Stomach (tissue), 8 donors: ENCODE measurements at regions not wholly inside any gene's neighbourhood (a gene's known extent, or its start where the extent isn't known, plus 50 kb on each side); places are given as distances from the start of the nearest gene placed in this dataset.

Experiments
- DNase-seq, 2 donors: peaks; one replicate each; pipeline versions ENCODE4 v3.0.0 to v3.0.0-alpha.2; 2013 to 2019
- H3K27ac ChIP-seq, 5 donors: fragments of 200-600 bp in 4 of 5; sonication (generic) in 4 of 5; one replicate each; pipeline ENCODE4 v1.5.1; 2013 to 2019; ENCODE audit warnings: mild to moderate bottlenecking in 1 of 5, moderate library complexity in 1 of 5
- H3K27me3 ChIP-seq, 3 donors: fragments of 200-600 bp; sonication (generic); one replicate each; pipeline ENCODE4 v1.5.1; 2017 to 2019; ENCODE audit warnings: mixed run types in 1 of 3
- H3K36me3 ChIP-seq, 4 donors: fragments of 200-600 bp; sonication (generic); 1 replicate in 3 of 4; 2 replicates in 1 of 4; pipeline ENCODE4 v1.5.1; 2016 to 2019
- H3K4me1 ChIP-seq, 4 donors: fragments of 200-600 bp; sonication (generic); one replicate each; pipeline ENCODE4 v1.5.1; 2016 to 2019
- H3K4me3 ChIP-seq, 4 donors: fragments of 200-600 bp; sonication (generic) in 3 of 4; one replicate each; pipeline ENCODE4 v1.5.1; 2016 to 2019; ENCODE audit warnings: mild to moderate bottlenecking in 1 of 4
- H3K9me3 ChIP-seq, 4 donors: fragments of 200-600 bp; sonication (generic); one replicate each; pipeline ENCODE4 v1.5.1; 2016 to 2019
- EP300 ChIP-seq: sonication (generic); formaldehyde crosslinking; IDR thresholded peaks from one replicate; pipeline ENCODE4 v1.6.1; 2017; ENCODE audit warnings: antibody characterized with exemption
- POLR2A ChIP-seq, 4 donors: fragments of 450-650 bp; IDR thresholded peaks; one replicate each; pipeline ENCODE4 v1.6.1; 2016; ENCODE audit warnings: antibody characterized with exemption in 4 of 4, control low read depth in 2 of 4, mild to moderate bottlenecking in 1 of 4, moderate library complexity in 1 of 4
- POLR2AphosphoS5 ChIP-seq, 3 donors: sonication (generic); formaldehyde crosslinking; IDR thresholded peaks; one replicate each; pipeline ENCODE4 v1.6.1; 2016; ENCODE audit warnings: antibody characterized with exemption in 3 of 3
- WGBS, 5 donors: extraction: QIAGEN DNeasy Blood & Tissue Kit in 3 of 5; methylation state at CpG; one replicate each; pipeline versions ENCODE4 v1.1.5 to v1.1.7; 2013 to 2018; 5-methylcytosine and 5-hydroxymethylcytosine counted together
- intact Hi-C: fragments of 100-400 bp; cut with DNase I; formaldehyde crosslinking; loops from one replicate; pipeline ENCODE4 v1.15.1; 2023; ENCODE audit warnings: low total_unique reads
- TF ChIP-seq, protein P1 (sequence below), 7 experiments: fragments of 450-650 bp in 4 of 7; fragments of 200-600 bp in 3 of 7; sonication (generic) in 3 of 7; IDR thresholded peaks; one replicate each; pipeline ENCODE4 v1.5.1; 2016 to 2019; ENCODE audit warnings: antibody characterized with exemption in 7 of 7, control low read depth in 2 of 7, mild to moderate bottlenecking in 1 of 7
- donor health status: healthy with polysubstance abuse.
- donor health status: Bipolar disorder and iron deficiency.
- donor health status: healthy.

DNA sequence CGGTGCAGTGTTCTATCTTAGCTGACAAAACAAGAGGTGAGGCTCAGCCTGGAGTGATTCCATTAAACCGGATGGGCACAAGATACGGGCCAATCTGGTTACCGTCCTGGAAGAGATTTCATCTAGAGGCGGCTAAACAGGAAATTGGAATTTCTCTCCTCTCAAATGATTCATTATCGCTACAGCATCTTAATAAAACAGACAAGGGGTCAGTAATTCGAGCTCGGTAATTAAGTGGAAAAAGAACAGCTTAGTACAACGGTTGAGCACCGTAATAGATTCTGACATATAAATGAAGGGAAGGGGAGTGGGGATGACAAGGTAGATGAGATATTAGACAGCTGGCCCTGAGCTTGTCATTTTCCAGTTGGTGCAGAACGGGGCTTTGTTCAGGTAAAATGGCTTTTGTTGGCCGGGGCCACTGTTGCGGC lies 137.2 kb downstream of the EDN3 start:
- Histone ChIP-seq H3K4me1 (no peaks in the 10 kb centered on the region), H3K27ac (no peak overlapping the region), H3K36me3 (no peaks in the 10 kb centered on the region), H3K27me3 (peaks cover 0 to 17% (median 11%) of the 10 kb centered on the region in 3 donors), H3K9me3 (no peaks in the 10 kb centered on the region), H3K4me3 (no peak overlapping the region)
- DNase-seq = no peak
- intact Hi-C loops = no loop called here
- TF ChIP-seq, protein P1, sequence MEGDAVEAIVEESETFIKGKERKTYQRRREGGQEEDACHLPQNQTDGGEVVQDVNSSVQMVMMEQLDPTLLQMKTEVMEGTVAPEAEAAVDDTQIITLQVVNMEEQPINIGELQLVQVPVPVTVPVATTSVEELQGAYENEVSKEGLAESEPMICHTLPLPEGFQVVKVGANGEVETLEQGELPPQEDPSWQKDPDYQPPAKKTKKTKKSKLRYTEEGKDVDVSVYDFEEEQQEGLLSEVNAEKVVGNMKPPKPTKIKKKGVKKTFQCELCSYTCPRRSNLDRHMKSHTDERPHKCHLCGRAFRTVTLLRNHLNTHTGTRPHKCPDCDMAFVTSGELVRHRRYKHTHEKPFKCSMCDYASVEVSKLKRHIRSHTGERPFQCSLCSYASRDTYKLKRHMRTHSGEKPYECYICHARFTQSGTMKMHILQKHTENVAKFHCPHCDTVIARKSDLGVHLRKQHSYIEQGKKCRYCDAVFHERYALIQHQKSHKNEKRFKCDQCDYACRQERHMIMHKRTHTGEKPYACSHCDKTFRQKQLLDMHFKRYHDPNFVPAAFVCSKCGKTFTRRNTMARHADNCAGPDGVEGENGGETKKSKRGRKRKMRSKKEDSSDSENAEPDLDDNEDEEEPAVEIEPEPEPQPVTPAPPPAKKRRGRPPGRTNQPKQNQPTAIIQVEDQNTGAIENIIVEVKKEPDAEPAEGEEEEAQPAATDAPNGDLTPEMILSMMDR (IDR thresholded peaks at IDR 0.05) = no peak
- no peak for TF ChIP-seq EP300
- WGBS, 5 donors = 74 to 89% (median 83%) methylated on average over 13 of the region's 13 CpGs

DNA sequence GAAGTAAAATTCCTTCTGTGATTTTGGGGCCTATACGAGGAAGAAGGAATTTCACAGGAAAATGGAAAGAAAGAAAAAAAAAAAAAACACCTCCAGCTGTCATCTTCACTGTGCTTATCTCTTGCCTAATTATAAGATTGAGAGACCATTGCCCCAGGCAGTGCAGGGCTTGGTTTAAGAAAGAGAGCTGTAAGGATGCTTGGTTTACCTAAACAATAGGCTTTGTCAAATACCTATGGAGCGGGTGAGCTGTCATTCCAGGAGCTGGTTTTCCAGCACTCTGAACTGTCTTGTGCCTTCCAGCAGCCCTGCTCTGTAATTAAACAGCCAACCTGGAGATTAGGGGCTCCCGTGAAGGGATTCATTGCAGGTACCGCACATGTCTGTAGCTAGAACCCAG lies 137.8 kb downstream of the EDN3 start:
- DNase-seq = no peak
- Histone ChIP-seq H3K27ac (no peak overlapping the region), H3K36me3 (no peaks in the 10 kb centered on the region), H3K4me1 (no peaks in the 10 kb centered on the region), H3K27me3 (peaks cover 0 to 22% (median 15%) of the 10 kb centered on the region in 3 donors), H3K4me3 (no peak overlapping the region), H3K9me3 (no peaks in the 10 kb centered on the region)
- TF ChIP-seq, protein P1 (IDR thresholded peaks at IDR 0.05) = no peak
- no peak for TF ChIP-seq EP300
- no peak for TF ChIP-seq POLR2A (IDR thresholded peaks at IDR 0.05)
- no peak for TF ChIP-seq POLR2AphosphoS5 (IDR thresholded peaks at IDR 0.05)
- WGBS, 5 donors = 67 to 80% (median 69%) methylated on average over 4 of the region's 4 CpGs
- intact Hi-C loops = no loop called here

DNA sequence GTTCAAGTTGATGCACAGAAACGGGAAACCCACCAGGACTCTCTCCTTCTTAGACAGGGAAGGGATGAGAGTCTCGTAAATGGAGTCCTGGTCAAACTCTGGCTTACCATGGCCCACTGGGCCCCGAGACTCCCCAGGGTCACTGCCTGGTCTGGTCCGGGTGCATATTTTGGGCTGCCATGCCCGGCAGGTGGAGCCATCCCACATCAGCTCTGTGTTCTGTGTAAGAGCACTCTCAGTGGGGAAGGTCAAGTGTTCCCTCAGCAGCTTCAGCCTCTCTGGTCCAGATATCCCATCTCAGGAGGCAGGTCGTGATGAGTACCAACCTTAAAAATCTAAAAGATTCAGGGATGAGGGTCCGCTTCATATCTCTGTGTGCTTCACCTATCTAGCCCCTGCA lies 138.8 kb downstream of the EDN3 start:
- H3K27me3 ChIP-seq = peaks cover 0 to 30% (median 22%) of the 10 kb centered on the region in 3 donors
- no peaks in the 10 kb centered on the region for H3K4me1 ChIP-seq
- no peak for DNase-seq
- no peak overlapping the region for H3K27ac ChIP-seq
- H3K4me3 ChIP-seq = no peak overlapping the region
- TF ChIP-seq POLR2A (IDR thresholded peaks at IDR 0.05) (no peak), POLR2AphosphoS5 (IDR thresholded peaks at IDR 0.05) (no peak), EP300 (no peak)
- TF ChIP-seq, protein P1 (IDR thresholded peaks at IDR 0.05) = no peak
- WGBS, 5 donors = 79 to 86% (median 84%) methylated on average over 7 of the region's 7 CpGs
- intact Hi-C loops = no loop called here
- H3K36me3 ChIP-seq = no peaks in the 10 kb centered on the region
- no peaks in the 10 kb centered on the region for H3K9me3 ChIP-seq

DNA sequence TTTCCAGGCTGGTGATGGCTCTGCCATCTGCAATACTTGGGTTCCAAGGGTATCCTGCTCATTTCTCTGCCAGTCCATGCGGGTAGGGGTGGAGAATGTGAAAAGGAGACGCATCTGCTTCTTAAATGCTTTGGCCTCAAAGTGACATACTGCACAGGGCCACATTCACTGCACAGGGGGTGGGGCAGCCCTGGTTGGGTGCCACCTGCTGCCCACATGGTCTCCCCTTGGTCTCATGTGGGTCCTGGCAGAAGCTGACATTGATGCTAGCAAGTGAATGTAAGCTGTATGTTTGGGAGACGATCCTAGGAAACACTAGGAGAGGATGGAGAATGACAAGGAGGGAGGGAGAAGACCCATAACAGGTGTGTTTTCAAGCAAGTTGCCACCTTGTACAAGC lies 140.9 kb downstream of the EDN3 start:
- no peak for TF ChIP-seq EP300
- TF ChIP-seq POLR2A (IDR thresholded peaks at IDR 0.05) = no peak
- TF ChIP-seq, protein P1 (IDR thresholded peaks at IDR 0.05) = no peak
- TF ChIP-seq POLR2AphosphoS5 (IDR thresholded peaks at IDR 0.05) = no peak
- intact Hi-C loops = no loop called here
- Histone ChIP-seq H3K4me1 (no peaks in the 10 kb centered on the region), H3K4me3 (no peak overlapping the region), H3K27ac (no peak overlapping the region), H3K27me3 (peaks cover 0 to 51% (median 36%) of the 10 kb centered on the region in 3 donors), H3K9me3 (no peaks in the 10 kb centered on the region), H3K36me3 (no peaks in the 10 kb centered on the region)
- WGBS, 5 donors = 75 to 94% (median 85%) methylated on average over 3 of the region's 3 CpGs
- no peak for DNase-seq
